HCT116 (cell line): ENCODE measurements at regions not wholly inside any gene's neighbourhood (a gene's known extent, or its start where the extent isn't known, plus 50 kb on each side); places are given as distances from the start of the nearest gene placed in this dataset.
A peak's percentile ranks its signal among the peaks of the same experiment; 100 is the strongest.

Source experiments
- ATAC-seq: fragments of 200-7000 bp; cut with Tn5 transposase; 2 replicates; pipeline ENCODE4 v1.9.1; 2020; ENCODE audit warnings: mild to moderate bottlenecking, moderate library complexity
- BruUV-seq: library from RNA; stranded (reverse); fragments of 400-500 nt; replicated peaks from 2 replicates; lab custom pipeline; 2021; lab: Mats Ljungman, UMichigan
- CTCF ChIA-PET: fragments of 300-600 bp; sonication (Branson Sonifier 250); formaldehyde crosslinking; loops from one replicate; lab custom pipeline; 2021; ENCODE audit warnings: antibody characterized with exemption; lab: Charles Lee
- POLR2A ChIA-PET: fragments of 300-600, 350-600 bp; sonication (Branson Sonifier 250); formaldehyde crosslinking; loops from one replicate; lab custom pipeline; 2021; ENCODE audit warnings: antibody characterized with exemption; lab: Charles Lee
- RAD21 ChIA-PET, 2 experiments: fragments of 300-600 bp; sonication (Branson Sonifier 250); formaldehyde crosslinking; loops; one replicate each; lab custom pipeline; 2023; ENCODE audit warnings: low total read pairs in 2 of 2; ENCODE audit not compliant: uncharacterized antibody in 2 of 2, unreplicated experiment in 2 of 2, low non-redundant PET in 1 of 2; lab: Charles Lee
- DNase-seq: peaks from one replicate; pipeline ENCODE4 v3.0.0-alpha.2; 2010; ENCODE audit warnings: low read depth, low spot score
- H2AFZ ChIP-seq: fragments of 200-600 bp; shearing (Covaris generic), sonication (generic); 2 replicates; pipeline ENCODE4 v1.6.1; 2017; ENCODE audit warnings: low read depth, mixed run types, mixed read lengths, antibody characterized with exemption, low read length; ENCODE audit not compliant: poor library complexity, severe bottlenecking
- H3K27ac ChIP-seq: 2 replicates; pipeline ENCODE4 v1.5.1; 2012; ENCODE audit warnings: low read depth, low read length
- H3K27me3 ChIP-seq: fragments of 200-600 bp; sonication (generic); 2 replicates; pipeline ENCODE4 v1.6.1; 2016; ENCODE audit warnings: mixed run types, low read length, mixed read lengths; ENCODE audit not compliant: insufficient read depth
- H3K36me3 ChIP-seq, 2 experiments: fragments of 200-500 bp in 1 of 2; fragments of 200-600 bp in 1 of 2; sonication (Bioruptor generic) in 1 of 2; sonication (generic) in 1 of 2; 2 replicates each; pipeline versions ENCODE4 v1.5.1 to v1.6.1; 2014 to 2016; ENCODE audit warnings: low read length in 2 of 2, inconsistent platforms in 1 of 2, mixed read lengths in 1 of 2, mixed run types in 1 of 2; ENCODE audit not compliant: insufficient read depth in 2 of 2, control insufficient read depth in 1 of 2
- H3K4me1 ChIP-seq, 2 experiments: fragments of 200-600 bp in 1 of 2; sonication (generic) in 1 of 2; 2 replicates each; pipeline versions ENCODE4 v1.5.1 to v1.6.1; 2012 to 2017; ENCODE audit warnings: low read length in 2 of 2, inconsistent platforms in 1 of 2, mild to moderate bottlenecking in 1 of 2, mixed read lengths in 1 of 2, mixed run types in 1 of 2, moderate library complexity in 1 of 2; ENCODE audit not compliant: insufficient read depth in 2 of 2, control insufficient read depth in 1 of 2
- H3K4me2 ChIP-seq: fragments of 200-600 bp; sonication (generic); 2 replicates; pipeline ENCODE4 v1.6.1; 2017; ENCODE audit warnings: mixed run types, low read length, mixed read lengths
- H3K4me3 ChIP-seq, 2 experiments: fragments of 200-600 bp in 1 of 2; sonication (generic) in 1 of 2; replicated peaks in 1 of 2; 2 replicates each; pipeline ENCODE4 v1.5.1; 2011 to 2016; ENCODE audit warnings: low read length in 2 of 2, control low read depth in 1 of 2, low read depth in 1 of 2, mild to moderate bottlenecking in 1 of 2, mixed read lengths in 1 of 2, mixed run types in 1 of 2
- H3K79me2 ChIP-seq: fragments of 200-600 bp; sonication (generic); 2 replicates; pipeline ENCODE4 v1.6.1; 2017; ENCODE audit warnings: mild to moderate bottlenecking, mixed run types, low read length, moderate library complexity, mixed read lengths; ENCODE audit not compliant: insufficient read depth
- H3K9ac ChIP-seq: fragments of 200-600 bp; sonication (generic); 2 replicates; pipeline ENCODE4 v1.6.1; 2016; ENCODE audit warnings: low read length, mixed read lengths
- H3K9me2 ChIP-seq: fragments of 200-600 bp; sonication (generic), shearing (Covaris generic); 2 replicates; pipeline ENCODE4 v1.6.1; 2017; ENCODE audit warnings: mixed run types, mild to moderate bottlenecking, moderate library complexity; ENCODE audit not compliant: insufficient read depth
- H3K9me3 ChIP-seq, 2 experiments: fragments of 200-500 bp in 1 of 2; fragments of 200-600 bp in 1 of 2; sonication (Bioruptor generic) in 1 of 2; sonication (generic) in 1 of 2; 2 replicates each; pipeline ENCODE4 v1.6.1; 2014 to 2017; ENCODE audit warnings: low read length in 2 of 2, mixed read lengths in 2 of 2, inconsistent platforms in 1 of 2, low read depth in 1 of 2, mild to moderate bottlenecking in 1 of 2, mixed run types in 1 of 2, moderate library complexity in 1 of 2; ENCODE audit not compliant: control insufficient read depth in 1 of 2, insufficient read depth in 1 of 2
- H4K20me1 ChIP-seq: fragments of 200-600 bp; sonication (generic), shearing (Covaris generic); 2 replicates; pipeline ENCODE4 v1.6.1; 2017; ENCODE audit warnings: mixed run types, mild to moderate bottlenecking, moderate library complexity; ENCODE audit not compliant: insufficient read depth
- CBX3 ChIP-seq: IDR thresholded peaks from 2 replicates; pipeline ENCODE4 v1.6.1; 2012; ENCODE audit warnings: low read depth
- CEBPB ChIP-seq: IDR thresholded peaks from 2 replicates; pipeline ENCODE4 v1.6.1; 2012; ENCODE audit warnings: low read depth
- EGR1 ChIP-seq: IDR thresholded peaks from 2 replicates; pipeline ENCODE4 v1.6.1; 2012; ENCODE audit warnings: low read depth
- EZH2 ChIP-seq: fragments of 200-600 bp; sonication (generic); IDR thresholded peaks from 2 replicates; pipeline ENCODE4 v1.6.1; 2017; ENCODE audit warnings: antibody characterized with exemption, mixed run types
- POLR2A ChIP-seq: IDR thresholded peaks from 2 replicates; pipeline ENCODE4 v1.7.0; 2011; ENCODE audit warnings: borderline replicate concordance; ENCODE audit not compliant: insufficient read depth, insufficient read length; ENCODE audit errors: extremely low read depth
- POLR2AphosphoS5 ChIP-seq: IDR thresholded peaks from 2 replicates; pipeline ENCODE4 v1.6.1; 2011; ENCODE audit warnings: mild to moderate bottlenecking, low read depth, low read length, moderate library complexity
- RAD21 ChIP-seq: IDR thresholded peaks from 2 replicates; pipeline ENCODE4 v1.6.1; 2012; ENCODE audit warnings: low read depth, mild to moderate bottlenecking
- SRF ChIP-seq: IDR thresholded peaks from 2 replicates; pipeline ENCODE4 v1.6.1; 2012; ENCODE audit warnings: low read depth
- TCF7L2 ChIP-seq: IDR thresholded peaks from 2 replicates; pipeline ENCODE4 v1.7.0; 2011; ENCODE audit warnings: borderline replicate concordance, inconsistent platforms; ENCODE audit not compliant: insufficient read depth, insufficient read length; ENCODE audit errors: extremely low read depth
- ZFX ChIP-seq: fragments of 450-650 bp; IDR thresholded peaks from 2 replicates; pipeline ENCODE4 v1.6.1; 2017
- ZNF274 ChIP-seq: fragments of 200-500 bp; sonication (Bioruptor generic); IDR thresholded peaks from 2 replicates; pipeline ENCODE4 v1.6.1; 2014; ENCODE audit warnings: mild to moderate bottlenecking, low read depth, low read length, inconsistent platforms
- intact Hi-C: fragments of 100-400 bp; cut with micrococcal nuclease; formaldehyde crosslinking; loops from 2 replicates; pipeline ENCODE4 v1.10.0; 2022
- TF ChIP-seq, protein P1 (sequence below): IDR thresholded peaks from 2 replicates; pipeline ENCODE4 v1.6.1; 2012
- TF ChIP-seq, protein P2 (sequence below): IDR thresholded peaks from 2 replicates; pipeline ENCODE4 v1.6.1; 2012

DNA sequence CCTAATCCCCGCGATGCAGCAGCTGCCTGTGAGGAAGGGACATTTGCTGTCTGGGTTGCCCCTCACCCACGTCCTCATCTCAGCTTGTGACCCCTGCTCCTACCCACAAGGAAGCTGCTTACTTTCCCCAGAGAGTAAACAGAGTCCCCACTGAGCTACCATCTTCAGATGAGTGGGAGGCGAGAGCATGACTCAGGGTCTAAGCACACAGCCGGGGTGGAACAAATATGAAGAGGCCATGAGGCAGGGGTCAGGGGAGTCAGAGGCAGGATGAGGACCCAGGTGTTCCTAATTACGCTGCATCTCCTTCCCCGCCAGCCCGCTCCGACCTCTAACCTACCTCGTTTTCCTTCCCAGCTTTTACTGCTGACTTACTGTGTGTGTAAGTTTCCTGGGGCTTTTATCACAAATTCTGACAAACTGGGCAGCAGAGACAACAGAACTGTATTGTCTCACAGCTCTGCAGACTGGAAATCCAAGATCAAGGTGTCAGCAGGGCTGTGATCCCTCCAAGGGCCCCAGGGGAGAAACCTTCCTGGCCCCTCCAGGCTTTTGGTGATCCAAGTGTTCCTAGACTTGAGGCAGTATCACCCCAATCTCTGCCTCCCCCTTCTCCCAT is 94.0 kb upstream of the DNAH5 start (continued):
- TF ChIP-seq, protein P1, sequence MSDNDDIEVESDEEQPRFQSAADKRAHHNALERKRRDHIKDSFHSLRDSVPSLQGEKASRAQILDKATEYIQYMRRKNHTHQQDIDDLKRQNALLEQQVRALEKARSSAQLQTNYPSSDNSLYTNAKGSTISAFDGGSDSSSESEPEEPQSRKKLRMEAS = peak; percentile 36; the same call in 1 of the 2 replicates
- TF ChIP-seq, protein P2, sequence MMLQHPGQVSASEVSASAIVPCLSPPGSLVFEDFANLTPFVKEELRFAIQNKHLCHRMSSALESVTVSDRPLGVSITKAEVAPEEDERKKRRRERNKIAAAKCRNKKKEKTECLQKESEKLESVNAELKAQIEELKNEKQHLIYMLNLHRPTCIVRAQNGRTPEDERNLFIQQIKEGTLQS = no peak

DNA sequence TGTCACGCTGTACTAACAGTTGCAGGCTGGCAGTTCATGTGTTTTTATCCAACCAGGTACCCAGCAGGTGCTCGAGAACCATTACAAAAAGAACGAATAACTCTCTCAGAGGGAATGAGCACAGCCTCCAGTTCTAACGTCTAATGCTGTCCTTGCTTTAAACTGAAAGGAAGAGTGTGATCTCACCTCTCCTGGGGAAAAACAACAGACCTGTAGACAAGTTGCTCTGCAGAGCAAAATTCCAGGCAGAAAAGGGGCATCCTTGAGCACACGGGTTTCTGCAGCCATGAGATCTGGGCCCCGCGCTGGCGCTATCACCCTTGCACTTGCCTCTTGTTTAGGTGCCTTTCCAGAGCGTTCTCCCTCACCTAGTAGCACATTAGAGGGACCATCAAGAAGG is 92.5 kb upstream of the DNAH5 start:
- H3K27ac ChIP-seq = peak overlapping the region; percentile 96
- no peak overlapping the region for H2AFZ ChIP-seq

DNA sequence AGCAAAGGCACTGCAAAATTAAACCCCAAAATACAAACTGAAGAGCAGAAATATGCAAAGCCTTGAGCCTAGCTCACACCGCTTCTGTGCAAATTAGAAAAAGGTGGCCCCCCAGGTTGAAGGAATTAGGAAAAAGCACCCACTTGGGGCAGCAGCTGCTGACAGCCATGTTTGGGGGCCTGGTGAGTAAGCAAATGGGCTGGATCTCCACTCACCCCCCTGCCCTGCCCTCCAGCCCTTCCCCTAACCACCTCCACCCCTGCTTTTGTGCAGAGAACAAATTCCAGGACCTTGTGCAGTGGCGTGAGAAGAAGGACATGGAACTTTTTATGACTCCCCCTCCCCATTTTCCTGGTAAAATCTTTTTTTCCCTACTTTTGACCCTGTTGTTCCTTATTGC is 92.0 kb upstream of the DNAH5 start:
- intact Hi-C loops = loop anchor here (5.0 to 10.0 kb wide), 4 partner anchors 108 to 231 kb away; partner anchors contain the start of gene TRIO

More for the DNA sequence above, 92.5 kb upstream of the DNAH5 start:
- CTCF ChIA-PET = no interaction called here
- no peaks in the 10 kb centered on the region for H3K79me2 ChIP-seq
- H3K9me2 ChIP-seq = no peaks in the 10 kb centered on the region
- no peaks in the 10 kb centered on the region for H3K27me3 ChIP-seq
- no peaks in the 10 kb centered on the region for H3K36me3 ChIP-seq
- RAD21 ChIA-PET = no interaction called here
- intact Hi-C loops = loop anchor here (5.0 to 10.0 kb wide), 4 partner anchors 108 to 230 kb away; partner anchors contain the start of gene TRIO
- no peaks in the 10 kb centered on the region for H4K20me1 ChIP-seq
- BruUV-seq = no TSS peak
- peak overlapping the region; percentile 70 for H3K9ac ChIP-seq
- ATAC-seq (no peak), DNase-seq (no peak)
- POLR2A ChIA-PET = no interaction called here
- peak overlapping the region in 1 of 2 experiments; percentile 44; a peak in 2 of 4 replicates for H3K4me3 ChIP-seq
- H3K9me3 ChIP-seq = no peaks in the 10 kb centered on the region
- H3K4me1 ChIP-seq = peaks cover 59 to 88% of the 10 kb centered on the region in 2 experiments
- TF ChIP-seq CEBPB (no peak), ZFX (no peak), ZNF274 (no peak), POLR2AphosphoS5 (no peak), TCF7L2 (no peak), EZH2 (no peak), CBX3 (no peak), SRF (no peak), POLR2A (no peak)
- peak overlapping the region; percentile 81 for H3K4me2 ChIP-seq

More for the DNA sequence above, 92.0 kb upstream of the DNAH5 start:
- ATAC-seq = peak; percentile 23
- Histone ChIP-seq H3K9me3 (no peaks in the 10 kb centered on the region), H3K4me1 (peaks cover 59 to 90% of the 10 kb centered on the region in 2 experiments), H4K20me1 (no peaks in the 10 kb centered on the region), H3K79me2 (no peaks in the 10 kb centered on the region), H3K4me2 (peak overlapping the region; percentile 81), H3K27me3 (no peaks in the 10 kb centered on the region), H2AFZ (no peak overlapping the region), H3K27ac (peak overlapping the region; percentile 96), H3K9ac (peak overlapping the region; percentile 70), H3K9me2 (no peaks in the 10 kb centered on the region), H3K36me3 (no peaks in the 10 kb centered on the region), H3K4me3 (peak overlapping the region; percentile 24 to 44)
- DNase-seq = no peak
- CTCF ChIA-PET = interaction anchor here (1.3 kb wide), 1 partner anchor 234 kb away, joined by 5 read pairs; no protein-coding TSS in a partner anchor
- BruUV-seq = TSS peak; percentile 91
- RAD21 ChIA-PET = no interaction called here
- peak; percentile 7; the same call in 1 of the 2 replicates for TF ChIP-seq EGR1
- no peak for TF ChIP-seq RAD21
- POLR2A ChIA-PET = no interaction called here
